ENCODE measurements at regions not wholly inside any gene's neighbourhood (a gene's known extent, or its start where the extent isn't known, plus 50 kb on each side); places are given as distances from the start of the nearest gene placed in this dataset.

GRCh38 chr7:86212976-86213375 is 430.7 kb upstream of the GRM3 start:
- no peak for TF ChIP-seq CTCF (conservative IDR thresholded peaks at IDR 0.05; ENCODE audit: low read length)
- no peak for TF ChIP-seq EZH2phosphoT487 (IDR thresholded peaks at IDR 0.05; ENCODE audit: borderline replicate concordance)

Measured in Loucy (cell line).